HCT116 (cell line): ENCODE measurements at regions not wholly inside any gene's neighbourhood (a gene's known extent, or its start where the extent isn't known, plus 50 kb on each side); places are given as distances from the start of the nearest gene placed in this dataset.

ENCODE experiments used
- ATAC-seq: fragments of 200-7000 bp; cut with Tn5 transposase; 2 replicates; pipeline ENCODE4 v1.9.1; 2020; ENCODE audit warnings: mild to moderate bottlenecking, moderate library complexity
- BruUV-seq: library from RNA; stranded (reverse); fragments of 400-500 nt; replicated peaks from 2 replicates; lab custom pipeline; 2021; lab: Mats Ljungman, UMichigan
- CTCF ChIA-PET: fragments of 300-600 bp; sonication (Branson Sonifier 250); formaldehyde crosslinking; loops from one replicate; lab custom pipeline; 2021; ENCODE audit warnings: antibody characterized with exemption; lab: Charles Lee
- POLR2A ChIA-PET: fragments of 300-600, 350-600 bp; sonication (Branson Sonifier 250); formaldehyde crosslinking; loops from one replicate; lab custom pipeline; 2021; ENCODE audit warnings: antibody characterized with exemption; lab: Charles Lee
- RAD21 ChIA-PET, 2 experiments: fragments of 300-600 bp; sonication (Branson Sonifier 250); formaldehyde crosslinking; loops; one replicate each; lab custom pipeline; 2023; ENCODE audit warnings: low total read pairs in 2 of 2; ENCODE audit not compliant: uncharacterized antibody in 2 of 2, unreplicated experiment in 2 of 2, low non-redundant PET in 1 of 2; lab: Charles Lee
- DNase-seq: peaks from one replicate; pipeline ENCODE4 v3.0.0-alpha.2; 2010; ENCODE audit warnings: low read depth, low spot score
- H2AFZ ChIP-seq: fragments of 200-600 bp; shearing (Covaris generic), sonication (generic); 2 replicates; pipeline ENCODE4 v1.6.1; 2017; ENCODE audit warnings: low read depth, mixed run types, mixed read lengths, antibody characterized with exemption, low read length; ENCODE audit not compliant: poor library complexity, severe bottlenecking
- H3K27ac ChIP-seq: 2 replicates; pipeline ENCODE4 v1.5.1; 2012; ENCODE audit warnings: low read depth, low read length
- H3K27me3 ChIP-seq: fragments of 200-600 bp; sonication (generic); 2 replicates; pipeline ENCODE4 v1.6.1; 2016; ENCODE audit warnings: mixed run types, low read length, mixed read lengths; ENCODE audit not compliant: insufficient read depth
- H3K36me3 ChIP-seq, 2 experiments: fragments of 200-500 bp in 1 of 2; fragments of 200-600 bp in 1 of 2; sonication (Bioruptor generic) in 1 of 2; sonication (generic) in 1 of 2; 2 replicates each; pipeline versions ENCODE4 v1.5.1 to v1.6.1; 2014 to 2016; ENCODE audit warnings: low read length in 2 of 2, inconsistent platforms in 1 of 2, mixed read lengths in 1 of 2, mixed run types in 1 of 2; ENCODE audit not compliant: insufficient read depth in 2 of 2, control insufficient read depth in 1 of 2
- H3K4me1 ChIP-seq, 2 experiments: fragments of 200-600 bp in 1 of 2; sonication (generic) in 1 of 2; 2 replicates each; pipeline versions ENCODE4 v1.5.1 to v1.6.1; 2012 to 2017; ENCODE audit warnings: low read length in 2 of 2, inconsistent platforms in 1 of 2, mild to moderate bottlenecking in 1 of 2, mixed read lengths in 1 of 2, mixed run types in 1 of 2, moderate library complexity in 1 of 2; ENCODE audit not compliant: insufficient read depth in 2 of 2, control insufficient read depth in 1 of 2
- H3K4me2 ChIP-seq: fragments of 200-600 bp; sonication (generic); 2 replicates; pipeline ENCODE4 v1.6.1; 2017; ENCODE audit warnings: mixed run types, low read length, mixed read lengths
- H3K4me3 ChIP-seq, 2 experiments: fragments of 200-600 bp in 1 of 2; sonication (generic) in 1 of 2; replicated peaks in 1 of 2; 2 replicates each; pipeline ENCODE4 v1.5.1; 2011 to 2016; ENCODE audit warnings: low read length in 2 of 2, control low read depth in 1 of 2, low read depth in 1 of 2, mild to moderate bottlenecking in 1 of 2, mixed read lengths in 1 of 2, mixed run types in 1 of 2
- H3K79me2 ChIP-seq: fragments of 200-600 bp; sonication (generic); 2 replicates; pipeline ENCODE4 v1.6.1; 2017; ENCODE audit warnings: mild to moderate bottlenecking, mixed run types, low read length, moderate library complexity, mixed read lengths; ENCODE audit not compliant: insufficient read depth
- H3K9ac ChIP-seq: fragments of 200-600 bp; sonication (generic); 2 replicates; pipeline ENCODE4 v1.6.1; 2016; ENCODE audit warnings: low read length, mixed read lengths
- H3K9me2 ChIP-seq: fragments of 200-600 bp; sonication (generic), shearing (Covaris generic); 2 replicates; pipeline ENCODE4 v1.6.1; 2017; ENCODE audit warnings: mixed run types, mild to moderate bottlenecking, moderate library complexity; ENCODE audit not compliant: insufficient read depth
- H3K9me3 ChIP-seq, 2 experiments: fragments of 200-500 bp in 1 of 2; fragments of 200-600 bp in 1 of 2; sonication (Bioruptor generic) in 1 of 2; sonication (generic) in 1 of 2; 2 replicates each; pipeline ENCODE4 v1.6.1; 2014 to 2017; ENCODE audit warnings: low read length in 2 of 2, mixed read lengths in 2 of 2, inconsistent platforms in 1 of 2, low read depth in 1 of 2, mild to moderate bottlenecking in 1 of 2, mixed run types in 1 of 2, moderate library complexity in 1 of 2; ENCODE audit not compliant: control insufficient read depth in 1 of 2, insufficient read depth in 1 of 2
- H4K20me1 ChIP-seq: fragments of 200-600 bp; sonication (generic), shearing (Covaris generic); 2 replicates; pipeline ENCODE4 v1.6.1; 2017; ENCODE audit warnings: mixed run types, mild to moderate bottlenecking, moderate library complexity; ENCODE audit not compliant: insufficient read depth
- CBX3 ChIP-seq: IDR thresholded peaks from 2 replicates; pipeline ENCODE4 v1.6.1; 2012; ENCODE audit warnings: low read depth
- EGR1 ChIP-seq: IDR thresholded peaks from 2 replicates; pipeline ENCODE4 v1.6.1; 2012; ENCODE audit warnings: low read depth
- JUND ChIP-seq: IDR thresholded peaks from 2 replicates; pipeline ENCODE4 v1.6.1; 2012
- POLR2AphosphoS5 ChIP-seq: IDR thresholded peaks from 2 replicates; pipeline ENCODE4 v1.6.1; 2011; ENCODE audit warnings: mild to moderate bottlenecking, low read depth, low read length, moderate library complexity
- RAD21 ChIP-seq: IDR thresholded peaks from 2 replicates; pipeline ENCODE4 v1.6.1; 2012; ENCODE audit warnings: low read depth, mild to moderate bottlenecking
- SIN3A ChIP-seq: IDR thresholded peaks from 2 replicates; pipeline ENCODE4 v1.6.1; 2012; ENCODE audit warnings: low read depth
- TCF7L2 ChIP-seq: IDR thresholded peaks from 2 replicates; pipeline ENCODE4 v1.7.0; 2011; ENCODE audit warnings: borderline replicate concordance, inconsistent platforms; ENCODE audit not compliant: insufficient read depth, insufficient read length; ENCODE audit errors: extremely low read depth
- ZNF274 ChIP-seq: fragments of 200-500 bp; sonication (Bioruptor generic); IDR thresholded peaks from 2 replicates; pipeline ENCODE4 v1.6.1; 2014; ENCODE audit warnings: mild to moderate bottlenecking, low read depth, low read length, inconsistent platforms
- intact Hi-C: fragments of 100-400 bp; cut with micrococcal nuclease; formaldehyde crosslinking; loops from 2 replicates; pipeline ENCODE4 v1.10.0; 2022
- TF ChIP-seq, protein P1 (sequence below): IDR thresholded peaks from 2 replicates; pipeline ENCODE4 v1.6.1; 2011; ENCODE audit warnings: mild to moderate bottlenecking, low read length, moderate library complexity; ENCODE audit not compliant: insufficient replicate concordance; ENCODE audit errors: extremely low read depth
- TF ChIP-seq, protein P2 (sequence below): IDR thresholded peaks from 2 replicates; pipeline ENCODE4 v1.6.1; 2012

DNA sequence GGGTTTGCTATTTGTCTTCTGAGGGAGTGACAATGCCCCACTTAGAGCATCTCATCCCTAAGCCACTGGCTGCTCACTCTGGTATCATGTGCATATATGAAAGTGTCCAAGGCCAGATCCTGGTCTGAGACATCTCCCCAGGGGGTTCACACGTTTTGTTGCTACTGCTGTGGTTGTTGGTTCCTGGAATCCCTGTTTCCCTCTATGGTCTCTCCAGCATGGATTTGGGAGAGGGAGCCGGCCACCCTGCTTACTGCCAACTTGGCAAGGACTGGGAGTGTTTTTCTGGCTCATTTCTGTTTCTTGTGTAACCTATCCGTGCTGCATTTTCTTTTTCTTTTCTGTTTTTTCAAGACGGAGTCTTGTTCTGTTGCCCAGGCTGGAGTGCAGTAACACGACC is 101.3 kb upstream of the MAX start (continued):
- TF ChIP-seq TCF7L2 (no peak), JUND (no peak), RAD21 (no peak), POLR2AphosphoS5 (no peak), EGR1 (no peak), CBX3 (no peak), SIN3A (no peak)
- TF ChIP-seq, protein P1, sequence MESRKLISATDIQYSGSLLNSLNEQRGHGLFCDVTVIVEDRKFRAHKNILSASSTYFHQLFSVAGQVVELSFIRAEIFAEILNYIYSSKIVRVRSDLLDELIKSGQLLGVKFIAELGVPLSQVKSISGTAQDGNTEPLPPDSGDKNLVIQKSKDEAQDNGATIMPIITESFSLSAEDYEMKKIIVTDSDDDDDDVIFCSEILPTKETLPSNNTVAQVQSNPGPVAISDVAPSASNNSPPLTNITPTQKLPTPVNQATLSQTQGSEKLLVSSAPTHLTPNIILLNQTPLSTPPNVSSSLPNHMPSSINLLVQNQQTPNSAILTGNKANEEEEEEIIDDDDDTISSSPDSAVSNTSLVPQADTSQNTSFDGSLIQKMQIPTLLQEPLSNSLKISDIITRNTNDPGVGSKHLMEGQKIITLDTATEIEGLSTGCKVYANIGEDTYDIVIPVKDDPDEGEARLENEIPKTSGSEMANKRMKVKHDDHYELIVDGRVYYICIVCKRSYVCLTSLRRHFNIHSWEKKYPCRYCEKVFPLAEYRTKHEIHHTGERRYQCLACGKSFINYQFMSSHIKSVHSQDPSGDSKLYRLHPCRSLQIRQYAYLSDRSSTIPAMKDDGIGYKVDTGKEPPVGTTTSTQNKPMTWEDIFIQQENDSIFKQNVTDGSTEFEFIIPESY, result no peak

DNA sequence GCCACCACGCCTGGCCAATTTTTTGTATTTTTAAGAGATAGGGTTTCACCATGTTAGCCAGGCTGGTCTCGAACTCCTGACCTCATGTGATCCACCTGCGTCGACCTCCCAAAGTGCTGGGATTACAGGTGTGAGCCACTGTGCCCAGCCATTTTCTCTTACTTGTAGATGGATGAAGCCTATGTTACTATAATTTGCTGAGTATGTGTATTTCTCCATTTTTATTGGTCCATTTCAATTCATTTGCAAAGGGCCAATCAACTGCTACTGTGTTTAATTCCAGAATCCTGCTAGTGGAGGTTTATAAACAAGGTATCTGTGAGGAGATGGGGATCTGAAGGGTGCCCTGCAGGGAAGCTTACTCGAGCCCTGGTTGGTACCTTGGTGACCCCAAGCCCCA is 101.7 kb upstream of the MAX start:
- DNase-seq (no peak), ATAC-seq (no peak)
- Histone ChIP-seq H3K4me2 (no peak overlapping the region), H3K27me3 (no peaks in the 10 kb centered on the region), H3K36me3 (no peaks in the 10 kb centered on the region), H2AFZ (no peak overlapping the region), H3K9me2 (no peaks in the 10 kb centered on the region), H3K9ac (no peak overlapping the region), H3K9me3 (no peaks in the 10 kb centered on the region), H3K4me3 (no peak overlapping the region), H3K27ac (no peak overlapping the region), H4K20me1 (no peaks in the 10 kb centered on the region), H3K79me2 (no peaks in the 10 kb centered on the region), H3K4me1 (no peaks in the 10 kb centered on the region)
- ChIA-PET POLR2A (no interaction called here), CTCF (no interaction called here), RAD21 (no interaction called here)
- no TSS peak for BruUV-seq
- TF ChIP-seq ZNF274, result no peak
- no peak for TF ChIP-seq RAD21
- TF ChIP-seq, protein P2, sequence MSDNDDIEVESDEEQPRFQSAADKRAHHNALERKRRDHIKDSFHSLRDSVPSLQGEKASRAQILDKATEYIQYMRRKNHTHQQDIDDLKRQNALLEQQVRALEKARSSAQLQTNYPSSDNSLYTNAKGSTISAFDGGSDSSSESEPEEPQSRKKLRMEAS, result no peak
- TF ChIP-seq TCF7L2, result no peak
- intact Hi-C loops, result no loop called here
